ENCODE measurements at regions not wholly inside any gene's neighbourhood (a gene's known extent, or its start where the extent isn't known, plus 50 kb on each side); places are given as distances from the start of the nearest gene placed in this dataset.
"Not testable (repeated sequence)": the region's sequence is repeated elsewhere in the genome, so short reads cannot be mapped to it uniquely, and the experiment has no call there.

DNA sequence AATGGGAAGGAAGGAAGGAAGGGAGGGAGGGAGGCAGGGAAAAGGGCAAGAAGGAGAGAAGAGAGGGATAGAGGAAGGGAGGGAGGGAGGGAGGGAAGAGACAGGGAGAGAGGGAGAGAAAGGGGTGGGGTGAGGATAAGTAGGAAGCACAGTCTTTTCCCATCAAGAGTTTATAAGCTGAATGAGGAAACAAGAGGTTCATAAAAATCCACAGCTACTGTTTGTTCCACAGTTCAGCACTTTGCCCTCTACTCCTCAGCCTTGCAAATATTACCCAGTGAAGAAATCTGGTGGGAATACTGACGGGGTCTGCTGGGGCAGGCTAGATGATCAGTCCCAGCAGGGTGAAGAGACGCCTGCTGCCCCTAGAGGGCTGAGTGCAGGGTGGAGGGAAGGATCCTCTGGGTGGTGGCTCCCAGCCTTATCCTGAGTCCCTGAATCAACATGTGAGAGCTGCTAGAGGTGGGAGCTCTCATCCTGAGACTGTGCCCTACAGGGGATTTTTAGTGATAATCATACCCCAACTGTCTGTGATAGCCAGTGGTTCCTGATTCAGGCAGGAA, 233.9 kb upstream of the NBPF12 start:
- TF ChIP-seq, protein P1, sequence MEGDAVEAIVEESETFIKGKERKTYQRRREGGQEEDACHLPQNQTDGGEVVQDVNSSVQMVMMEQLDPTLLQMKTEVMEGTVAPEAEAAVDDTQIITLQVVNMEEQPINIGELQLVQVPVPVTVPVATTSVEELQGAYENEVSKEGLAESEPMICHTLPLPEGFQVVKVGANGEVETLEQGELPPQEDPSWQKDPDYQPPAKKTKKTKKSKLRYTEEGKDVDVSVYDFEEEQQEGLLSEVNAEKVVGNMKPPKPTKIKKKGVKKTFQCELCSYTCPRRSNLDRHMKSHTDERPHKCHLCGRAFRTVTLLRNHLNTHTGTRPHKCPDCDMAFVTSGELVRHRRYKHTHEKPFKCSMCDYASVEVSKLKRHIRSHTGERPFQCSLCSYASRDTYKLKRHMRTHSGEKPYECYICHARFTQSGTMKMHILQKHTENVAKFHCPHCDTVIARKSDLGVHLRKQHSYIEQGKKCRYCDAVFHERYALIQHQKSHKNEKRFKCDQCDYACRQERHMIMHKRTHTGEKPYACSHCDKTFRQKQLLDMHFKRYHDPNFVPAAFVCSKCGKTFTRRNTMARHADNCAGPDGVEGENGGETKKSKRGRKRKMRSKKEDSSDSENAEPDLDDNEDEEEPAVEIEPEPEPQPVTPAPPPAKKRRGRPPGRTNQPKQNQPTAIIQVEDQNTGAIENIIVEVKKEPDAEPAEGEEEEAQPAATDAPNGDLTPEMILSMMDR (IDR thresholded peaks at IDR 0.05; ENCODE audit: low read depth, low read length) = not testable (repeated sequence)
- TF ChIP-seq POLR2A (IDR thresholded peaks at IDR 0.05; ENCODE audit: extremely low read depth, insufficient read length) = not testable (repeated sequence)
- TF ChIP-seq, protein P2, sequence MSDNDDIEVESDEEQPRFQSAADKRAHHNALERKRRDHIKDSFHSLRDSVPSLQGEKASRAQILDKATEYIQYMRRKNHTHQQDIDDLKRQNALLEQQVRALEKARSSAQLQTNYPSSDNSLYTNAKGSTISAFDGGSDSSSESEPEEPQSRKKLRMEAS (IDR thresholded peaks at IDR 0.05; ENCODE audit: low read depth, low read length) = not testable (repeated sequence)
